Small intestine (tissue), 7 donors: ENCODE measurements at regions not wholly inside any gene's neighbourhood (a gene's known extent, or its start where the extent isn't known, plus 50 kb on each side); places are given as distances from the start of the nearest gene placed in this dataset.

ENCODE experiments used
- DNase-seq, 2 donors: peaks; one replicate each; pipeline versions ENCODE4 v3.0.0 to v3.0.0-alpha.2; 2013
- FAIRE-seq: peaks from 2 replicates; lab custom pipeline; 2012; peaks lifted over from hg19 to GRCh38; lab: Jason Lieb, UNC
- H3K27ac ChIP-seq, 3 donors: one replicate each; pipeline ENCODE4 v1.5.1; 2013; ENCODE audit warnings: low read length in 2 of 3, mild to moderate bottlenecking in 2 of 3, control low read depth in 1 of 3, inconsistent platforms in 1 of 3, low read depth in 1 of 3, moderate library complexity in 1 of 3
- H3K27me3 ChIP-seq, 3 donors: one replicate each; pipeline ENCODE4 v1.6.1; 2013; ENCODE audit warnings: low read length in 3 of 3, inconsistent platforms in 1 of 3; ENCODE audit not compliant: control insufficient read depth in 3 of 3, insufficient read depth in 3 of 3
- H3K36me3 ChIP-seq, 3 donors: one replicate each; pipeline ENCODE4 v1.6.1; 2013; ENCODE audit warnings: low read length in 3 of 3, inconsistent platforms in 1 of 3, low read depth in 1 of 3, mild to moderate bottlenecking in 1 of 3, moderate library complexity in 1 of 3; ENCODE audit not compliant: control insufficient read depth in 3 of 3, insufficient read depth in 2 of 3
- H3K4me1 ChIP-seq, 3 donors: one replicate each; pipeline ENCODE4 v1.6.1; 2013; ENCODE audit warnings: low read length in 2 of 3, inconsistent platforms in 1 of 3, low read depth in 1 of 3, mild to moderate bottlenecking in 1 of 3, moderate library complexity in 1 of 3; ENCODE audit not compliant: control insufficient read depth in 3 of 3, insufficient read depth in 2 of 3
- H3K4me3 ChIP-seq, 3 donors: one replicate each; pipeline ENCODE4 v1.5.1; 2013; ENCODE audit warnings: low read length in 3 of 3, control low read depth in 1 of 3, inconsistent platforms in 1 of 3, low read depth in 1 of 3, mild to moderate bottlenecking in 1 of 3, moderate library complexity in 1 of 3
- H3K9me3 ChIP-seq, 2 donors: one replicate each; pipeline ENCODE4 v1.6.1; 2013; ENCODE audit warnings: low read depth in 1 of 2, low read length in 1 of 2; ENCODE audit not compliant: control insufficient read depth in 2 of 2, insufficient read depth in 1 of 2
- WGBS, 3 donors: extraction: QIAGEN DNeasy Blood & Tissue Kit; methylation state at CpG; one replicate each; pipeline ENCODE4 v1.1.7; 2013; 5-methylcytosine and 5-hydroxymethylcytosine counted together
- donor health status: healthy with polysubstance abuse.
- donor health status: control.
- donor health status: control.
- donor health status: Bipolar disorder and iron deficiency.
- donor health status: healthy.

- H3K27me3 ChIP-seq: no peaks in the 10 kb centered on the region
- H3K9me3 ChIP-seq: no peaks in the 10 kb centered on the region
- no peaks in the 10 kb centered on the region for H3K36me3 ChIP-seq
- FAIRE-seq (no peak), DNase-seq (no peak)
- H3K4me1 ChIP-seq: no peaks in the 10 kb centered on the region
- 62 to 73% (median 68%) methylated on average over 3 of the region's 3 CpGs for WGBS, 3 donors
- no peak overlapping the region for H3K27ac ChIP-seq
- no peak overlapping the region for H3K4me3 ChIP-seq
Measured at GRCh38 chr6:112801468-112802080, 454.4 kb downstream of the RFPL4B start.

- no peaks in the 10 kb centered on the region for H3K9me3 ChIP-seq
- H3K36me3 ChIP-seq: no peaks in the 10 kb centered on the region
- WGBS, 3 donors: 51 to 69% (median 61%) methylated on average over 1 of the region's 1 CpG
- FAIRE-seq (no peak), DNase-seq (no peak)
- H3K4me1 ChIP-seq: no peaks in the 10 kb centered on the region
- no peaks in the 10 kb centered on the region for H3K27me3 ChIP-seq
- no peak overlapping the region for H3K4me3 ChIP-seq
- no peak overlapping the region for H3K27ac ChIP-seq
Measured at GRCh38 chr6:112802144-112802543, 455.0 kb downstream of the RFPL4B start.

GRCh38 chr6:112804638-112805330 lies 457.7 kb downstream of the RFPL4B start:
- no peaks in the 10 kb centered on the region for H3K27me3 ChIP-seq
- no peak for DNase-seq

GRCh38 chr6:112806163-112806865 lies 459.2 kb downstream of the RFPL4B start:
- no peaks in the 10 kb centered on the region for H3K36me3 ChIP-seq
- H3K4me1 ChIP-seq: no peaks in the 10 kb centered on the region
- DNase-seq (no peak), FAIRE-seq (no peak)
- H3K27me3 ChIP-seq: no peaks in the 10 kb centered on the region
- no peak overlapping the region for H3K4me3 ChIP-seq
- H3K9me3 ChIP-seq: no peaks in the 10 kb centered on the region
- no peak overlapping the region for H3K27ac ChIP-seq
- WGBS, 3 donors: 78 to 84% (median 79%) methylated on average over 4 of the region's 4 CpGs

More at GRCh38 chr6:112804638-112805330, 457.7 kb downstream of the RFPL4B start:
- 85 to 90% (median 88%) methylated on average over 6 of the region's 6 CpGs for WGBS, 3 donors
- H3K4me1 ChIP-seq: no peaks in the 10 kb centered on the region
- no peak overlapping the region for H3K4me3 ChIP-seq
- no peaks in the 10 kb centered on the region for H3K36me3 ChIP-seq
- H3K9me3 ChIP-seq: no peaks in the 10 kb centered on the region
- no peak overlapping the region for H3K27ac ChIP-seq
- no peak for FAIRE-seq

GRCh38 chr6:112821476-112821875 lies 474.3 kb downstream of the RFPL4B start:
- no peaks in the 10 kb centered on the region for H3K9me3 ChIP-seq
- no peaks in the 10 kb centered on the region for H3K36me3 ChIP-seq
- no peak overlapping the region for H3K4me3 ChIP-seq
- H3K4me1 ChIP-seq: no peaks in the 10 kb centered on the region
- FAIRE-seq: no peak
- H3K27ac ChIP-seq: no peak overlapping the region
- DNase-seq: no peak
- no peaks in the 10 kb centered on the region for H3K27me3 ChIP-seq
- WGBS, 3 donors: 54 to 71% (median 66%) methylated on average over 1 of the region's 1 CpG

- Histone ChIP-seq H3K9me3 (no peaks in the 10 kb centered on the region), H3K36me3 (no peaks in the 10 kb centered on the region), H3K4me1 (no peaks in the 10 kb centered on the region), H3K27ac (no peak overlapping the region), H3K27me3 (no peaks in the 10 kb centered on the region), H3K4me3 (no peak overlapping the region)
- DNase-seq (no peak), FAIRE-seq (no peak)
- 65 to 76% (median 67%) methylated on average over 2 of the region's 2 CpGs for WGBS, 3 donors
Measured at GRCh38 chr6:112822769-112823168, 475.6 kb downstream of the RFPL4B start.

- no peaks in the 10 kb centered on the region for H3K27me3 ChIP-seq
- 42 to 70% (median 50%) methylated on average over 2 of the region's 2 CpGs for WGBS, 3 donors
- H3K27ac ChIP-seq: no peak overlapping the region
- H3K4me1 ChIP-seq: no peaks in the 10 kb centered on the region
- no peak overlapping the region for H3K4me3 ChIP-seq
- FAIRE-seq (no peak), DNase-seq (no peak)
- no peaks in the 10 kb centered on the region for H3K9me3 ChIP-seq
- H3K36me3 ChIP-seq: no peaks in the 10 kb centered on the region
Measured at GRCh38 chr6:112827793-112828192, 480.7 kb downstream of the RFPL4B start.

GRCh38 chr6:112831022-112831421 lies 483.9 kb downstream of the RFPL4B start:
- Histone ChIP-seq H3K4me1 (no peaks in the 10 kb centered on the region), H3K36me3 (no peaks in the 10 kb centered on the region), H3K9me3 (no peaks in the 10 kb centered on the region), H3K4me3 (no peak overlapping the region), H3K27me3 (no peaks in the 10 kb centered on the region), H3K27ac (no peak overlapping the region)
- FAIRE-seq (no peak), DNase-seq (no peak)
- 27 to 52% (median 30%) methylated on average over 1 of the region's 1 CpG for WGBS, 3 donors
